ENCODE measurements at regions not wholly inside any gene's neighbourhood (a gene's known extent, or its start where the extent isn't known, plus 50 kb on each side); places are given as distances from the start of the nearest gene placed in this dataset.
"Not testable (repeated sequence)": the region's sequence is repeated elsewhere in the genome, so short reads cannot be mapped to it uniquely, and the experiment has no call there.

DNA sequence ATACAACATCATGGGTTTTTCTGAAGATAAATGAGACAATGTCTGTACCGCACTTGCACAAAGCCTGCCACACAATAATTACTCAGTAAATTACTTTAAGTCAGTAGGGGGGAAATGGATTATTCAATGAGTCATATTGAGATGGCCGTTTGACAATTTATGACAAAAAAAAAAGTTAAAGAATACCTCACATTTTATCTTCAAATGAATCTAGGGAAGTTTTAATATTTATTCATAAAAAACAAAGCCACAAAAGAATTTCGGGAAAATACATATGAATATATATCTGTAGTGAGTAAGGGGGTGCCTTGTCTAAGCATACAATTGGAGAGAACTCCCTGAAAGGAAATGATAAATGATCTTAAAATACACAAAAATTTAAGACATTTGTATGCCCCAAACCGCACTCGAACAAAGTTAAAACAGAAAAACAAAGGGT is 197.0 kb upstream of the SLC7A11 start:
- no peak for DNase-seq (ENCODE audit: low read depth)

DNA sequence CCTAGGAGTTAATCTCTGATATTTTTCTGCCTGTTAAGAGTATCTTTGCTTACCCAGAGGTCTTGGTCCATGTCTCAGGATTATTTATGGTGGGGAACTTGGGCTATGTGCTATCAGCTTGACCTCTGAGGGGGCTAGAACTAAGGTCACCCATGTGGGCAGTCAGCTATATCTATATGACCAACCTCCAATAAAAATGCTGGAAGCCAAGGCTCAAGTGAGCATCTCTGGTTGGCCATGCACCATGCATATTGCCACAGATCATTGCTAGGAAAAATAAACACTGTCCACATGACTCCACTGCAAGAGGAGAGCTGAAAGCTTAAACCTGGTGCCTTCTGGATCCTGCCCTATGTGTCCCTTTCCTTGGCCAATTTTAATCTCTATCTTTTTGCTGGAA is 196.5 kb upstream of the SLC7A11 start:
- no peak for DNase-seq (ENCODE audit: low read depth)

DNA sequence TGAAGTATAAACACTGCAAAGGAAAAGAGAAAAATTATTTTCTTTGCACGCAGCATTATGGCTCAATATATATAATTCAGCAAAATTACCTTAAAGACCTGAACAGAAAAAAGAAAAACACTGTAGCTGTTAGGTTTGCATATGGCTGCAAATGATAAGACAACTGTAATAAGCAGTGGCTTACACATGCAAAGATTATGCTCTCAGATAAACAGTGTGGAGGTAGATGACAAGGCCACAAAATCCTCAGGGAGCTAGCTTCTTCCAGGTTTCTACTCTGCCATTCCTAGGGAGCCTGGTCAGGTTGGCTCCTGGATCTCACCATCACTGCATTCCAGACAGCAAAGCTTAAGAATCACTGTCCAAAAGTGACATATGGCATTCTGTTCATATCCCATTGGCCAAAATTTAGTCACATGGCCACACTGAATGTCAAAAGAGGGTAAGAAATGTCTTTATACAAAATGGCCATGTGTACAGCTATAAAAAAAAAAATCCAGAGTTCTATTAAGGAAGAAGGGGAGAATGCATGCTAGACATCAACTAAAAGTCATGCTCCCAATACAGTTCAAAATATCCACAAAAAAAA is 195.2 kb upstream of the SLC7A11 start:
- DNase-seq (ENCODE audit: low read depth) = no peak

DNA sequence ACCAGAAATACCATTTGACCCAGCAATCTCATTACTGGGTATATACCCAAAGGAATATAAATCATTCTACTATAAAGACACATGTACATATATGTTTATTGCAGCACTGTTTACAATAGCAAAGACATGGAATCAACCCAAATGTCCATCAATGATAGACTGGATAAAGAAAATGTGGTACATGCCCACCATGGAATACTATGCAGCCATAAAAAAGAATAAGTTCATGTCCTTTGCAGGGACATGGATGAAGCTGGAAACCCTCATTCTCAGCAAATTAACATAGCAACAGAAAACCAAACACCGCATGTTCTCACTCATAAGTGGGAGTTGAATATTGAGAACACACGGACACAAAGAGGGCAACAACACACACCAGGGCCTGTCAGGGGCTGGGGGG is 193.6 kb upstream of the SLC7A11 start:
- not testable (repeated sequence) for DNase-seq (ENCODE audit: low read depth)

DNA sequence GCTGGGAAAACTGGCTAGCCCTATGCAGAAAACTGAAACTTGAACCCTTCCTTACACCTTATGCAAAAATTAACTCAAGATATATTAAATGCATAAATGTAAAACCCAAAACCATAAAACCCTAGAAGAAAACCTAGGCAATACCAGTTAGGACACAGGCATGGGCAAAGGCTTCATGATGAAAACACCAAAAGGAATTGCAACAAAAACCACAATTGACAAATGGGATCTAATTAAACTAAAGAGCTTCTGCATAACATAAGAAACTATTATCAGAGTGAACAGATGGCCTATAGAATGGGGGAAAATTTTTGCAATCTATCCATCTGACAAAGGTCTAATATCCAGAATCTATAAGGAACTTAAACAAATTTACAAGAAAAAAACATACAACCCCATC is 192.9 kb upstream of the SLC7A11 start:
- DNase-seq (ENCODE audit: low read depth) = not testable (repeated sequence)

DNA sequence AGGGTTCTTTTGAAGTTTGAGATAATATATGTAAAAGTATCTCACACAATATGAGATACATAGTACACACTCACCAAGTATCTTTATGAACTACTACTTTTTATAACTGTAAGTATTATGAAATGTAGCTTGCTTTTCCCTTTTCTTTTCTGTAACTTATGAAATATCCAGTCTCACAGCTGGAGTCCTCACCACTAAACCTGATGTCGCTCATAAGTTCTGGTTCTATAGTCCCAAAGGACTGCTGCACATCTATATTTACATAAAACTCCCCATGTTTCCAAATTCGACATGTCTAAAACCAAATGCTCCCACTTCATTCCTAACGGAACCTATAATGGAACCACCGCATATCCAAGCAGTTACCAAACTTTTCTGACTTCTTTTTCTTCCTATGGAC is 186.5 kb upstream of the SLC7A11 start:
- DNase-seq (ENCODE audit: low read depth) = no peak

DNA sequence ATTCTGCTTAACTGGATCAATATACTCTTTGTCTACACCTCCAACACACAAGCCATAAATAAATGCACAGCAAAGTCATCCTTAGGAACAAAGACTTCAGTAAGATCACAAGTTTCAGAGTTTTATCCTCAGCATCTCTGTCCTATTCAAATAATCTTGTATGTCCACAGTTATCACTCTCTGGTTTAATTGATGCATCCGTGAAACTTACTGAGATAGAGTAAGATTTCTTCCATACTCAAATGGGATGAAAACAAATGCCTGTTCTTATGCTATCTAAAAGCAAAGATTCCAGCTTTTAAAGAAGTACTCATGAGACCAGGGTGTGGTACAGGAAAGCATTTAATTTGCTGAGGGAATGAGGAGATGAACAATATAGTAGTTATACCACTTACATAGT is 184.6 kb upstream of the SLC7A11 start:
- no peak for DNase-seq (ENCODE audit: low read depth)

DNA sequence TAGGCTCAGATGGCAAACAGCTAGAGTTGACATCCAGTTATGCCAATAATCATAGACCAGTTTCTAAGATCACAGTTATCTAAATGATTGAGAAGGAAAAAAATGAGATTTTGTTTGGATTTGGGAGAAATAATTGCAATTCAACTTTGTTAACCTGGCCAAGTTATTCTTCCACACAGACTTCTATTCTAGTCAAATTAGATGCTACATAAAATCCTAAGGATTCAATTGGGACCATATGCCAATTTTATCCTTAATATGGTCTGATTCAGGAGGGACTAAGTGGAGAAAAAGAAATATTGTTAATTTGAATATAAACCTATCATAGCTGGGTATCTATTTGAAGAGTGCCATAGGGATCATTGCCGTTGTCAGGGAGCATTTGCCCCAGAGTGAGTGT is 178.3 kb upstream of the SLC7A11 start:
- no peak for DNase-seq (ENCODE audit: low read depth)

DNA sequence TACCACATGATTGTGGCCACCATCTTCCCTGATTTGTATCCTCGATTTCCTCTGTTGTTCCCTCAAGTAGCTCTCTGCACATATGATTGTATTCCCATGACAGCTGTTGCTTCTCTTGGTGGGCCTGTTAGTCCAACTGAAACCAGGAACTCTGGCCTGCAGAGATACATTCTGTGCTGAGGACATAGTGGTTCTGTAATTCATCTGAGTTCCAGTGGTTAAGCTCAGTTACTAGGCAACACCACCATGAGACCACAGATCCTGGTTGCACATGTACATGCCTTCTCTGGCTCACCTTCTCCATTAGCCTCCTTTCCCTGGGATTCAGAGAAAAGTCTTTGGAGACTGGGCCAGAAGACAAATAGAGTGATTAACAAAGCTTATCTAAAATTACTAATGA is 172.1 kb upstream of the SLC7A11 start:
- DNase-seq (ENCODE audit: low read depth) = no peak

DNA sequence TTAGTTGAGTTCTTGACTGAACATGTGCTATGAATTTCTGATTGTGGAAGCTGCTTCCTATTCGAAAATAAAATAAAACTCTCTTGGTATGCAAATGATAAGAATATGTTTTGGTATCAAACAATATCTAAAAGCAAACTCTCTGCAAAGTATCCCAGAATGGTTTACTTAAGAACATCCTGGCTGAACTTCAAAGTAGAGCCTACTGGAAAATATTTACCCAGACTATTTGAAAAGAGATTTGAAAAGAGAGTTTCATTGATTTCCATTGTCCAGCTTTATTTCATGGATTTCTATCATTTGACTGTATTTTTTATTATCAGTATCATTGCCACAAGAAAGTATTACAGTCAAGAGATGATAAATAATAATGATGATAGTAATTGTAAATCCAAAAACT is 171.1 kb upstream of the SLC7A11 start:
- no peak for DNase-seq (ENCODE audit: low read depth)

DNA sequence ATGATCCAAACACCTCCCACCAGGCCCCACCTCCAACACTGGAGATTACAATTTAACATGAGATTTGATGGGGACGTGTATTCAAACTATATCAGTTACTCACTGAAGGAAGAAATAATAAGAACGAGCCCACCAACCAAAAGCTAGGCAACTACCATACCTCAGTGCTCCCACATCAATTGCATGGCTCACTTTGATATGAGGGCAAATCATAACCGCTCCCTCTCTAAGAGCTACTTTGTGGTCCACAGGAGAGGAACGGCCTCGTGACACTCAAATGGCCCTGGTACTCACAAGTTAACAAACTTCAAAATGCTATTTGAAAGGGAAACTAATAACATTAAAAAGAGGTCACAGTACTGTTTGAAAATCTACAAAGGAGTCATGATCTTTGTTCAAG is 170.7 kb upstream of the SLC7A11 start:
- DNase-seq (ENCODE audit: low read depth) = no peak

DNA sequence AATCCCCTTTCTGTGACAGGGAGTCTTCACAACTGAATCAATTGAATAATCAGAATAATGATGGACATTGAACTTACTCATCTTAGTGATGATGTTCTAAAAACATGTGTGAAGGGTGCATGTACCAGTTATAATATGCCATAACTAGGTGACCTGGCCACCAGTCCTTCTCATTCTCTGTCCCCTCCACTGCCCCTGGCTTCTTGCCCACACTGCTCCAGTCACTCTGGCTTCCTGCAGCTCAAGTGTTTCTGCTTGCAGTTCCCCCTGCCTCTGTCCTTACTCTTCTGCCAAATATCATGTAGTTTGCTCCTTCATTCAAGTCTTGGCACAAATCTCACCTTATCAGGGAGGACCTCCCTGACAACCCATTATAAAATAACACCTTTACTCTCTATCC is 168.1 kb upstream of the SLC7A11 start:
- DNase-seq (ENCODE audit: low read depth) = no peak

DNA sequence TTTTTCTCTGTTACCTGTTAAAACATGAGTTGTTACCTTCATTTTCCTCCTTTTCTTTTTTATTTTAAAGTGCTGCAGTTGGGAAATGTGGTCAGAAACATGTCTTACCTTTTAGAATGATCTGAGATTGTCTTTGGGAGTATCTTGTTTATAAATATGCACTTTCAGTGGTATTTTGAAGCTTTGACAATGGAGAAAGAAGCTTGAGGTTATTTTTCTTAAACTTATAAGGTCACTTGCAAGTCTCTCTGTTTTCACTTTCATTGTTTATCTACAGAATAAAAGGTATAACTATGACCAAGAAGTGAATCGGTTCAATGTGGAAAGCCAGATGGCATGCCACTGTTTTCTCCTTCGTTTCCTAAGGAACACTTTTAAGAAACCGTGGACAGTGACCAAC is 167.5 kb upstream of the SLC7A11 start:
- no peak for DNase-seq (ENCODE audit: low read depth)

DNA sequence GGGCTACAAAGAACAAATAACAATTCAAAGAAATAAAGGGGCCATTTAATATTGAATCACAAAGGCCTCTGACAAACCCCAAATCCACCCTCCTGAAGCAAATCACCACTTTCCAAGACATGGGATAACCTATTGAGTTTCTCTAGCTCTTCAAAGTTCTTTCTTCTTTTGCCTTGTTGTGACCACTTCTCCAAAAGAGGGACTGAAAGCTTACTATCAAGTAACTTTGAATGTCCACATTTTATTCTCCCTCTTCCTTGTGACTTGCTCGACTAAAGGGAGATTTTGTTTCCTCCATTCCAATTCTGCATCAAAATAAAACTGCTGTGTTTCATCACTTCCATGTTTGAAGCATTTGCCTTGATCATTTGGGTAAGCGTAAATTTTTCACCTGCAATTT is 166.6 kb upstream of the SLC7A11 start:
- no peak for DNase-seq (ENCODE audit: low read depth)

DNA sequence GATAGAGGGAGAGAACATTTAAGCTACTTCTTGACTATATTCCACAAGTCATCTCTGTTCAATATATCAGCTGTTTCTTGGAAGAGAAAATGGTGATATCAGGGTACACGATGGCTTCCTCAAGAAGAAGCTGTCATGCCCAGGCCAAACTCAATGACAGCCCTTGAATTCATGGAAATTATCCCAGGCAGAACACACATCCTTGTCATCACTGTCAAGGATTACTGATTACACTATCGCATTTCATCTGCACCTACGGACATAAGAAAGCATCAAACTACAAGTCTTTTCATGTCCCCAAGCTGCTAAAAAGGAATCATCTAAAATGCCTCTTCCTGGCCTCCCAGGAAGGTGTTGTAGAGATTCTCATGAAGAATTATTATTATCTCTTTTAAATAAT is 165.2 kb upstream of the SLC7A11 start:
- DNase-seq (ENCODE audit: low read depth) = no peak

DNA sequence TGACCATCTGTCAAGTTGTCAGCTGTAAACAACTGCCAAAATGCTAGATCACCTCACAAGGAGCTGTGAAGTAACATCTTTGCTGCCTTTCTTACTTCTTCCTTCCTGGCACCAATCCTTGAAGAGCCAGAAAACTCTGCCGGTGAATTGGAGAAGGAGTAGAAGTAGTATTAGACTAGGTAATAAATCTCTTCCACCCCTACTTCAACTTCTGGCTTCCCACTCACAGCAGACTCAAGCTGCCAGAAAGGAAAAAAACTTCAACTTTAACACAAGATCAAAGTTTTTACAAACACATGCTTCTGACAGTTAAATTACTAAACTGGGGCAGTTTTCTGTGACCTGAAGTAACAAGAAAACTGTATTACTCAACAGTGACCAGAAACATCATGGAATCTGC is 164.7 kb upstream of the SLC7A11 start:
- DNase-seq (ENCODE audit: low read depth) = no peak

DNA sequence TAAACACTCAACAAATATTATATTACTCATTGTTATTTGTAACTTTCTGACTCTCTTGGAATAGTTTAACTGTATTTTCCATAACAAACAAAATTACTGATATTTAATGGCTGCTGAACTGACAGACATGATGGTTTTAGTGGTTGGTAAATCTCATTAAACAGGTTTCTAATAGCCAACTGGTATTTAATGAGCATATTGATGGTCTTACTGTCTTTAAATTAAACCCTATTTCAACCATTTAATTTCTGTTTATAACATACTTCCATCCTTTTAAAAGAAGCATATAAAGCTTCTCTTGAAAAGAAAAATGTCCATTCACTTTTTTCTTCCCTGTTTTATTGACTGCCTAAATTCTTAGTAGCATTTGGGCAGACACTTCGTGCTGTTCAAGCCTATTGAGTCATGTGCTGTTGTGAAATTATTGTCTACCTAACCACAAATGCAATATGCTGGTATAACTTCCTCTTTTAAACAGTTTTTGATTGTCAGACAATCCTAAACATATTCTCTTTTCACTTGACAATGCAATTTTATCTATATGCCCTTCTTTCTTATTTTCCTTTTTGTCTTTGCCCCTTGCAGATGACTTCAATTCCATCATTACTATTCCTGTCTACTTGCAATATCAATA is 163.9 kb upstream of the SLC7A11 start:
- no peak for DNase-seq (ENCODE audit: low read depth)

DNA sequence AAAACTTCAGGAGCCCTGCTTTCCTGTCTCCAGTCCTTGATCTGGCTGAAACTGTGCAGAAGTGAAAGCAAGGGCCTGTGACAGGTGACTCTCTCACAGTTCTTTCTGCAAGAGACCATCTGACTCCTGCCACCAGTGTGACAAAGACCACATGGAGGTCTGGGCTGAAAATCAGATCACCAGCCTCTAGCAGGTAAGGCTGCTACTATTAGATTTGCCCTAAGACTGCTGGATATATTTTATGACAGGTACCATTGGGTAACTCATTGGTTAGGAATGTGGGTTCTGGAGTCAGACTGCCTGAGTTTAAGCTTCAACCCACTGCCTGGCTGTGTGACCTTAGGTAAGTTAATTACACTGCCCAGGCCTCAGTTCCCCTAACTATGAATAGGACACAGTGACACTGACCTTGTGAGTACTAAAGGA is 163.3 kb upstream of the SLC7A11 start:
- DNase-seq (ENCODE audit: low read depth) = no peak

DNA sequence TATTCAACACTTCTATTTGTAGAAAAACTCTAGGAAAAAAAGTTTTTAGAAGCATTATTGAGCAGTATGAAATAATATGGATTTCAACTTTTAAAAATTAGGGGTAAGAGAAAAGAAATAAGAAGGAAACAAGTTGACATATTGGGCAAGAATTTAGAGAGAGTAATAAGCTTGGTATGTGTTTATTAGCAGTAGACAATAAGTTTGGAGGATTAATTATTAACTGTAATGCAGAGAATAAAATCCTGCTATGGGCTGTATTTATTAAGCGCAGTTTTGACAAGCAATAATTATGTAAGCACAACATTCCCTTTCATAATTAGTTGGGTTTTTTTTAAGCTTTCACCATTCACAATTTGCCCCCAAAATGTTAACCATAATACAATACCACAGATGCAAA is 162.7 kb upstream of the SLC7A11 start:
- no peak for DNase-seq (ENCODE audit: low read depth)

DNA sequence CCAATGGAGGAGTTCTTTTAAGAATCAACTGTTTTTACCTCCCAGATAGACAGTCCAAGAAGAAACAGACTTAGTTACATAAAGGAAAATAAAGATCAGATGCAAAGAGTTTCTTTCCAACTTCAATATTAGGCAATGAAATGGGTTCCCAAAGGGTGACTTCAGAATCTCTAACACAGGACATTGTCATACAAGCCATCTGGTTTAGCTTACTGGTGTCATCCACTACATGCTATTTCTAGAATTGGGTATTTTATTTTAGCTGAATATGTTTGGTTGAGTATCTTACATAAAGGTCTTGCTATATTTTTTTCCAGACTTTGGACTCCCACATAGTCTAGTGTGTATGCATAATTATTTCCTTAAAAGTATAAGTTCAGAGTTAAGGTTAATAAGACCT is 162.1 kb upstream of the SLC7A11 start:
- no peak for DNase-seq (ENCODE audit: low read depth)

DNA sequence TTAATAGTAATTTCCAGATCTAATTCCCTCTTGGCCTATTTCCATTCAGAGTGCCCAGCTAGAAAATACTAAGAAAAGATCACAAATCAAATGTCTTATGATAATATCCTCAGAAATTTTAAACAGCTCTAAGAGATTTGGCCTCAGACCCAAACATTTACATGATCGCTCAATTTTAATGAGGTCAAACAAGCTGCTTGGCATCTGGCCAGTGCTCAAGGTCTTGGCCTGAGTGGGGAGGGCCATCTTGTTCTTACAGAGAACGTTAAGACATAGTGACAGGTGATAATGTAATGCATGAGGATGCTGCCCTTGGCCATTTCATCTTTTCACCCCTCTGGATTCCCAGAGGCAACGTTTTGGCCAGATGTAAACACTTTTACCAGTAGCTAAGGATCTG is 159.2 kb upstream of the SLC7A11 start:
- DNase-seq (ENCODE audit: low read depth) = no peak

DNA sequence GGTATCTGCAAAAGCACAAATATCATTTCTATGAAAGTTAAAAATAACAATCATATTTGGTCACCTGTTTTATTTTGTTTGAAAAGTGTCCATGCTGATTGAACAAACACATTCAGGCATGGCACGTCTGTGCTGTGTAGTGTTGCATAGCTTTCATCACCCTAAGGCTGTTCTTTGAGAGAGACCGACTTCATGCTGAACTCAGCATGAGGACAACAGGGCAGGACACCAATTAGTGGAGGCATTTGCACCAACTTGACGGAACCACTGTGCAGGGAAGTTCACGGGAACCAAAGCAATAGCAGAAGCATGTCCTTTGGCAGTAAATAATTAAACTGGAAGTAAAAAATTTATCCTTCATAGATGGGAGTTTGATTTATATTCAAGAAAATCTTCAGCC is 158.4 kb upstream of the SLC7A11 start:
- no peak for DNase-seq (ENCODE audit: low read depth)

DNA sequence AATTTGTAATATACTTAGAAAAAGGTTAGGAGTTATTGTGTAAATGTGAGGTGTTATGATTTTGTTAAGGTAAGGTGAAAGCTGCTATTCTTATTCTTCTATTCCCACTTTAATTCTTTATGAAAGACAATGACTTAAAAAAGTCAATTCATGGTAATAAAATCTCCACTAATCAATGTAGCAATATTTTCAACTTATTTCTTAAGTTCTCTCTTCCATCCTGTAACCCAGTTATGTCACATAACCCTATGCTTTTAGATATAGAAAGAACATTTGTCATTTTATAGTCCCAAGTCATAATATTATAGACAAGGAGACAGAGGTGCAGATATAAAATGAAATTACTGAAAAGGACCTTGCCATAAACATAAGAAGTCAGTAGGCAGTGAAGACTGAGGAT is 157.9 kb upstream of the SLC7A11 start:
- no peak for DNase-seq (ENCODE audit: low read depth)

DNA sequence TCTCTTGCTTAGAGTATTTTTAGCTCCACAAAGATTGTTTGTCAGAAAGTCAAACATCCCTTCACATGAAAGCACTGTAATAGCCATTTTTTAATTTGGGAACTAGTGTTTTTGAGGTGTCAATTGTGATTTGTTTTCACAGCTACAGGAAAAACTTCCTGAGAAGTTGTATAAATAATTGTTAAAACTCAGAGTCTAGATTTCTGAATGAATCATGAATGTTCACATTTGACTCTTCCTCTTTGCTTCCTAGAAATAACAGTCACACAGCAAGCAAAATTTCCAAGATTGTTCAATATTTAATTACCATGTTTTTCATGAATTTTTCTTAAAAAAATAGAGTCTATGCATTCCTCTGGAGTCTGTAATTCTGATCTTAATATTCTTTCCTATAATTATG is 156.9 kb upstream of the SLC7A11 start:
- no peak for DNase-seq (ENCODE audit: low read depth)
